Mononuclear cell (primary cell): ENCODE measurements at regions not wholly inside any gene's neighbourhood (a gene's known extent, or its start where the extent isn't known, plus 50 kb on each side); places are given as distances from the start of the nearest gene placed in this dataset.

Experiments used
- H3K27me3 ChIP-seq: 2 replicates; pipeline ENCODE4 v1.6.0; 2011; ENCODE audit warnings: low read length, control low read depth; ENCODE audit not compliant: insufficient read depth
- H3K4me1 ChIP-seq: 2 replicates; pipeline ENCODE4 v1.5.1; 2011; ENCODE audit warnings: mild to moderate bottlenecking, low read length, control low read depth; ENCODE audit not compliant: insufficient read depth
- H3K4me3 ChIP-seq: 2 replicates; pipeline ENCODE4 v1.5.1; 2011; ENCODE audit warnings: mild to moderate bottlenecking, low read length, moderate library complexity
- H3K9me3 ChIP-seq: 2 replicates; pipeline ENCODE4 v1.5.1; 2011; ENCODE audit warnings: low read depth, mild to moderate bottlenecking, control low read depth, low read length

DNA sequence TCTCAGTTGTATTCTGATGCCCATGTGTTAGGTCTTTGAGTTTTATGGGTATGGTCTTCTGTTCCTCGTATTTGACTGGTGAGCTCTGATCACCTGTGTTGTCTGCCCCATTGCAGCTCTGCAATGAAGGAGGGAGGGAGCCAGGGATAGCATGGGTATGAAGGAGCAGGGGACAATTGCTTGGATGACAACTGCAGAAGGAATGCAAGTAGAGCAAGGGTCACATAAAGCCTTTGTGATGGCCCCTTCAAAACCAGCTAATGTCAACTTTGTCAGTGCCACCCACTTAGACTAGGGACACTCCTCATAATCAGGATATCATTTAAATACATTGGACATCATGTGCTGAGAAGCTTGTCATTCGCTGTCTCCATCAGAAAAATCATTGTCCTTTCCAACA is 152.7 kb upstream of the MAF start:
- Histone ChIP-seq H3K9me3 (no peaks in the 10 kb centered on the region), H3K27me3 (no peaks in the 10 kb centered on the region), H3K4me3 (no peak overlapping the region), H3K4me1 (no peaks in the 10 kb centered on the region)

DNA sequence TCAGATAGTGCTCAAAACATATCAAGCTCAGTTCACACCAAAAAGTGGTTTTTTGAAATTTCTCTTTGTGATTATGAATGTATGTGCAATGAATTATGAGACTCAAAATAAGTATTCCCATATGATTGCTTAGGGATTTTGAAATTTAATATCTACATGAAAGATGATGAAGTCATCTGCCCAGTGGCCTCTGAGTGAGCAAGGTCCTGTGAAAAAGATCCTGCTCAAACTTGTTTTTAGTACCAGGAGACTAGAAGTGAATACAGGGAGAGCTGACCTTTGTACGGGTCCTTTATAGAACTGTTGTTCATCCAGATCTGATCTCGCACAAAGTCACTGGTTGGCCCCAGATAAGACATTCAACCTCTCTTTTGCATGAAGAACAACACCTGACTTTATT is 151.9 kb upstream of the MAF start:
- Histone ChIP-seq H3K27me3 (no peaks in the 10 kb centered on the region), H3K4me3 (no peak overlapping the region), H3K4me1 (no peaks in the 10 kb centered on the region), H3K9me3 (no peaks in the 10 kb centered on the region)

DNA sequence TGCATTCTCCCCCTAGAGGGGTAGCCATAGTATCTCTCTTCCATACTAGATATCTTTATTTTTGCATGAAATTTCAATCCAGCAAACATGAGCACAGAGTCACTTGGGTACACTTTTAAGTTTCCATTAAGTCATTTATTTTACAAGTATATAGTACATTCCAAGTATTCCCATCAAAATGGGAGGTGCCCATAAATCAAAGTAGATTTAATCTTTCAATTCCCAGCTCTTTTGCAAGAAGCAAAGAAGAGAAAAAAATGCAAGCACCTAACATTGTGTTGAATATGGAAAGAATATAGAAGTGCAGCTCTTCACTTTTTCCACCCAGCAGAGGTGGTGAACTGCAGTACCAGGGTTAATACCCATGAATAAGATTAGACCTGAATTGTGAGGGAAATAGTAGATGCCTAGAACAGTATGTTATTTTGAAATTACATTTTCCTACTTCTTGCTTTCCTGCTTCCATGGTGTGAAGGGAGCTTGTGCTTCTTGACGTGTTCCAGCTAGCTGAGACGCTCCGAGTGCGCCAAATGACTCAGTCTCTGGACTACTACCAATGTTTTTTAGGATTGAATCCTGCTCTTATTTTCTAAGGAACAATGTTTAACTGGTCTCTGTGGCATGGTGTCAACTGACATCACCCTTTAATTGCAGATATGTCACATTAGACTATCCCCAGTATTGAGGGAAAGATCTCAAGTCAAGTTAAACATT is 151.1 kb upstream of the MAF start:
- H3K4me3 ChIP-seq: no peak overlapping the region
- no peaks in the 10 kb centered on the region for H3K27me3 ChIP-seq
- H3K9me3 ChIP-seq: no peaks in the 10 kb centered on the region
- H3K4me1 ChIP-seq: no peaks in the 10 kb centered on the region

DNA sequence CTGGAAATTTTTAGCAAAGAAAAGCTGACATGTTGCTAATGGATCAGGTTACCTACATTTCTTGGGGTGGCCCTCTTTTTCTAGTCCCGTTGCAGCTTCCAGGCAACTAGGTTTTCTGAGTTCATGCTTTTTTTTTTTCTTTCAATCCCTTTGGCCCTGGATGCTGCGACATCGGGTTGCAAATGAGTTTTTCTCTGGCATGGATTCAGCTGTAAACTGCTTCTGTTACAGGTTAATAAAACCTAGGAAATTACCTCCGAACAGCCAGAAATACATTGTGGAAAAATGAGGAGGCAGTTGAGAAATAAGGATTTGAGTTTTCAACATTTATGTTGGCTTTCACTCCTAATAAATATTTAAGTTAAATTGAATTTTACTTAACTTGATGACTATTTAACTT is 149.8 kb upstream of the MAF start:
- no peaks in the 10 kb centered on the region for H3K4me1 ChIP-seq
- H3K9me3 ChIP-seq: no peaks in the 10 kb centered on the region
- no peak overlapping the region for H3K4me3 ChIP-seq
- no peaks in the 10 kb centered on the region for H3K27me3 ChIP-seq

DNA sequence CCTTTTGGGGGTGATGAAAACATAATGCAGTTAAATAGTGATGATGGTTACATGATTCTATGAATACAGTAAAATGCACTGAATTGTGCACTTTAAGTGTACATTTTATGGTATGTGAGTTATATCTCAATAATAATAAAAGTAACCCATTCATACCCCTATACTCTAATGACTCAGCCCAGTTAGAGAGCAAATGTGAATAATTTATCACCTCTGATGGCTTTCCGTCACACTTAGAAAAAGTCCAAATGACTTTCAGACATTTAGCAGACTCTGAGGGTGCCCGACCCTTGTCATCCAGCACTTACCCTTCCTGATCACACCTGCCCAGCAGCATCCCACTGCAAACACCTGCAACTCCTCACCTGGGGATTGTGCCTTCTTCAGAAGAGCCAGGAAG is 148.1 kb upstream of the MAF start:
- Histone ChIP-seq H3K4me1 (no peaks in the 10 kb centered on the region), H3K9me3 (no peaks in the 10 kb centered on the region), H3K4me3 (no peak overlapping the region), H3K27me3 (no peaks in the 10 kb centered on the region)

DNA sequence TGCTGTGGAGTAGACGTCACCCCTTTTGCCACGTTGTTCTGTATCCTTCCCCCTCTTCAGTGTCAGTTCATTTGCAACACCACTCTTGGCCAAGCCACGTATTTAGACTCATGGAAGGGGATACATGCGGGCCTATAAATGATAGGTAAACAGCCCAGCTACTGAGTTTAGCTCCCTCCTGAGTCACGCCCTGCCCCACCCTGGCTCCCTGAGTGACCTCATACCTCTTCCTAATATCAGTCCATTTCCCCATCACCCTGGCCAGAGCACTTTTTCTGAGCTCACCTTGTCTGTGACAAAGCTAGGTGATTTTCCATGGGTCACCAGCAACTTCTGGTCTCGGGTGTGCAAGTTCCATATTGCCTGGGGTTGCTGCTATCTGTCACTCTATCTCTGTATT is 147.2 kb upstream of the MAF start:
- Histone ChIP-seq H3K9me3 (no peaks in the 10 kb centered on the region), H3K27me3 (no peaks in the 10 kb centered on the region), H3K4me1 (no peaks in the 10 kb centered on the region), H3K4me3 (no peak overlapping the region)

DNA sequence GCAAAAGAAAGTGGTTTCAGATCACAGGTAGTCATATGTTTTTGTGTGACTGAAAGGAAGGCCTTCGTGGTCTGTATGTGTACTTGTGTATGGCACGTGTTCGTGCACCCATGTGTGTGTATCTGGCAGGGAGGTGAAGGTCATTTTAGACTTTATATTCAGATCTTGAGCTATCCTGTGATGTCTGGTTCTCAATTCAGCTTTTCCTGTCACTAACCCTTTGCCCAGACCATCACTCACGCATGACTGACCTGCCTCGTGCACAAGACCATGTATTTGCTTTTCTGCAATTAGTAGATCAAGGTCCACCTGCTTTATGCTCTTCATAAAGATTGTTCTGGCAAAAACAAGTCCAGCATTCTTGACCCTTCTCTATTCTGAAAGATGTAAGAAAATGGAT is 139.7 kb upstream of the MAF start:
- Histone ChIP-seq H3K27me3 (no peaks in the 10 kb centered on the region), H3K4me1 (no peaks in the 10 kb centered on the region)

DNA sequence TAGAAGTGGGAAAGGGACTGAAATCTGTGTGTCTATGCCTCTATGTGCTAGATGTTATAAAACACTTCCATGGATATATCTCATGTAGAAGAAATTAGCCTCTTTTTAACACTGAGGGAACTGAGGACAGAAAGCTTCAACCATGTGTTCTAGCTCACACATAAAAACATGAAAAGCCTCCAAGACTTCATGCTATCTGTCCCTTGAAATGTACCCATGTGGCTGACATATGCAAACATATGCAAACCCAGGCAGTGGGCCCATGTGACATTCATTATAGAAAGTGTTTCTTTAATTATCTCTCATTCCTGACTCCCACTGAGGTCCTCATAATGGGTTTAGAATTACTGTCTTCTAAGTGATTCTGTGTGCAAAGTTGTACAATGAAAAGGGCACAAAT is 134.7 kb upstream of the MAF start:
- Histone ChIP-seq H3K4me3 (no peak overlapping the region), H3K4me1 (no peaks in the 10 kb centered on the region), H3K9me3 (no peaks in the 10 kb centered on the region), H3K27me3 (no peaks in the 10 kb centered on the region)

More for the DNA sequence above, 139.7 kb upstream of the MAF start:
- Histone ChIP-seq H3K4me3 (no peak overlapping the region), H3K9me3 (no peaks in the 10 kb centered on the region)

DNA sequence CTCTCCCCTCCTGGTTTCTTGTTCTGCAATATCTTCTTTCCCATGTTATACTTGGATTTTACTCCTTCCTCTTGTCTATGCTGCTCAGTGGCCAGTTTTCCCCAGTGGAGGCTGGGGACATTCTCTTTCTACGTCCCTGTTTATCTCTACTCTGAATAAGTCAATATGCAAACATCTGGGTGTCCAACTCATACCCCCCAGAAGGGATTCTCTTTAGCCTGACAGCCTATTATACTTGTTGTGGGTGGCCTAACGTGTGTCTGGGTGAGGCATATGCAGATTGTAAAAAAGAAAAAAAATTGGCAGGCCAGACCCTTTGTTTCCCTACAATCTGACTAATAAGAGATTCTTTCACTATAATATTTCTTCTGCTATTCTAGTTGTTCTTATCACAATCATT is 134.2 kb upstream of the MAF start:
- Histone ChIP-seq H3K4me3 (no peak overlapping the region), H3K4me1 (no peaks in the 10 kb centered on the region), H3K9me3 (no peaks in the 10 kb centered on the region), H3K27me3 (no peaks in the 10 kb centered on the region)

DNA sequence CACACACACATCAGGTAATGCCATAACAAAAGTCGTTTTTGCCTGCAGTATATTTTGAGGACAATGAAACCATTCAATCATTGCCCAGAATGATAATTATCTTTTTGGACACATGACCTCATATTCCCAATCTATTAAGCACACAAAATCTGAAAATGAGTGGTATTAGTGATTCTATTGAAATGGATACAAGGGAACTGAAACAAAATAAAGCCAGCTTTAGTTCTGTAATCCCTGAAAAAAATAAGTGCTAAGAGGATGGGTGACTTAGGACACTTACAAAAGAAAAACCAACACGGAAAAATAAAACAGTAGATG is 128.3 kb upstream of the MAF start:
- Histone ChIP-seq H3K4me3 (no peak overlapping the region), H3K27me3 (no peaks in the 10 kb centered on the region), H3K4me1 (no peaks in the 10 kb centered on the region)

DNA sequence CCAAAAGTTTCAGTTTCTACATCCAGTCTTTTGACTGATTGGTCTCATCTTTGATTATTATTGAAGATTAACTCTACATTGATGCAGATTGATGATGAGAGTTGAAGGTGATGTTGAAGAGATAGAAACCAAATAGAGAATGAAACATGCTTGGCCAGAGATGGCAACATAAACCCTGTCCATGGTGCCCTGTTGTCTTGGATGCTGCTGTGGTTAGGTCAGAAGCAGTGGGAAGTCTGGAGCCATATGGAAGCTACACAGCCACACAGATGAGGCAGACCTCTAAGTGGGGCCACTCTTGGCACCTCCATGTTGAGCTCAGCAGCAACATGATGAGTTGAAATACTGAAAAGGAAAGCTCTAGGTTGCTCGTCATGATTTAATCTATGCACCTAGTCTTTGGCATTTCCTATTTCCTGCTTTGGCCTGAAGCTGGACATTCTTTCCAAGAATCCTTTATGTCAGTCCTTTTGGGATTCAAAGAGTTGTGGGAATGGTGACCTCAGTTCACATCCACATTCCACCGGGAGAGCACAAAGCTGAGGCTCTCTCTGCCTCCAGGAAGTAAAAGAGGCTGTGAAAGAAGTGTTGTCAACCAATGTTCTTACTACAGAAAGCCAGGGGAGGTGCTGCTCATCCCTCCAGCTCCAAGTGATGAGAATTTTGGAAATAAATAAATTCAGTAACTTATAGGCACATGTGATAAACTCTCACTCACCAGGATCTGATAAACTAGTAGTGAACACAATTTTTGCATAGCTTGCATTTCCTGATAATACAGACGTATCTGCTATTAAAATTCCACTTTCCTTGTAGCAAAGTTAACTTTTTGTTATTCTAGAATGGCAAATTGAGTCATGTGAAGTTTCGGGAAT is 127.7 kb upstream of the MAF start:
- Histone ChIP-seq H3K4me3 (no peak overlapping the region), H3K4me1 (no peaks in the 10 kb centered on the region), H3K9me3 (no peaks in the 10 kb centered on the region), H3K27me3 (no peaks in the 10 kb centered on the region)

More for the DNA sequence above, 128.3 kb upstream of the MAF start:
- H3K9me3 ChIP-seq: no peaks in the 10 kb centered on the region

DNA sequence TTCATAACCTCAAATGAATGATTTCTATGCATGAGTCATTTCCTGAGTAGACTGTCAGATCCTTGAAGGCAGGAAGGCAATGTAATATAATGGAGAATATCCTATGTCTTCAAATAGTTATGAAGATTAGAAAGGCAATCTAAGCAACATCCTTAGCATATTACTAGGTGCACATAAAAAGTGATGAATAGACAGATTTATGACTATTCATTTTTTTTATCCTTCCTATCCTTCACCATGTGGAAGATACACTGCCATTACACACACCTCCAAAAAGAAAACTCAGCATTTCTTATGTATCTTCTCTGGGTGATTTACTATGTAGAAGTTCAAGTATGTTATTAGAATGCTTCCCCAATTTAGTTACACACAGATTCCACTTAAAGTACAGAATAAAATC is 126.4 kb upstream of the MAF start:
- Histone ChIP-seq H3K27me3 (no peaks in the 10 kb centered on the region), H3K4me3 (no peak overlapping the region), H3K4me1 (no peaks in the 10 kb centered on the region), H3K9me3 (no peaks in the 10 kb centered on the region)

DNA sequence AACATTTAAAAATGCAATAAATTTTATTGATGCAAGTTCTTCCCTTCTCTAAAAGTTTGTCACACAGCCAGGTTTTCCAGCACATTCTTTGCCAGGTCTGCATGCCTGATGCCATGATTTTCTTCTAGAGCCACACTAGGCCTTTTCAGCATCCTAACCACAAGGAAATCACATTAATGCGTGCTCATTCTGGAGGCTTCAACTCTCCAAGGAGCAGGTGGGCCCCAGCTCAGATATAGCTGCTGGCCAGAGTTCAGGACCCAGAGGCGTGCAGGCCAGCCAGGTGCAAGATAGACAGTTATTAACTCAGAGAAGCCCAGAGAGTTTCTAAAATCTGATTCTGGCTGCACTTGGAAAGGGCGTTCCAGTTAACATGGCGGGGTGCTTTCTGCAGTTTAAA is 124.5 kb upstream of the MAF start:
- H3K9me3 ChIP-seq: no peaks in the 10 kb centered on the region
- H3K4me1 ChIP-seq: no peaks in the 10 kb centered on the region
- H3K27me3 ChIP-seq: no peaks in the 10 kb centered on the region
- H3K4me3 ChIP-seq: no peak overlapping the region

DNA sequence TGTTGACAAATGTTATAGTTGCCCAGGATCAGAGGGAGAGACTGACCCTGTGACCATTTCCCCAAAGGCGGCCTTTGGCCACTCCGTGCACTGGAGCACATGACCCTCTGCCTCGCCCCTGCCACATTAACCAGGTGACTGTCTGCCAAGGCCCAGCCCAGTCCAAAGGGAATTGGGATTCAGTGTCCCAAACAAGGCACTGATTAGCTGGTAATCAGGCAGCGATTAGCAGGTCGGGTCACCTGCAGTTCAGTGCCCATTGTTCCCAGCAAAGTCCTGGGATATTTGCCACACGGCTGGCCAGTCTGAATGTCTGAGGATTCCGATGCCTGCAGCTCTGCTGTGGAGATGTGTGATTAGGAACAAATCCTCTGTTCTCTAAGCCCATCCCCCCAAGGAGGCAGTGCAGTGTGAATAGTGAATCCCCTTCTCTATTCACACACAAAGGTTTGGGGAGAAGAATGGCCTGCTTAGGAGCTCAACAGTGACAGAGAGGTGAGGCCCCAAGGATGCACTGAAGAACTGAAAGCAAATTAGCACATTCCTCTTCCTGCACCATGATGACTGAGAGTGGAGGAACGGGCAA is 123.1 kb upstream of the MAF start:
- Histone ChIP-seq H3K4me3 (no peak overlapping the region), H3K27me3 (no peaks in the 10 kb centered on the region), H3K9me3 (no peaks in the 10 kb centered on the region), H3K4me1 (no peaks in the 10 kb centered on the region)

DNA sequence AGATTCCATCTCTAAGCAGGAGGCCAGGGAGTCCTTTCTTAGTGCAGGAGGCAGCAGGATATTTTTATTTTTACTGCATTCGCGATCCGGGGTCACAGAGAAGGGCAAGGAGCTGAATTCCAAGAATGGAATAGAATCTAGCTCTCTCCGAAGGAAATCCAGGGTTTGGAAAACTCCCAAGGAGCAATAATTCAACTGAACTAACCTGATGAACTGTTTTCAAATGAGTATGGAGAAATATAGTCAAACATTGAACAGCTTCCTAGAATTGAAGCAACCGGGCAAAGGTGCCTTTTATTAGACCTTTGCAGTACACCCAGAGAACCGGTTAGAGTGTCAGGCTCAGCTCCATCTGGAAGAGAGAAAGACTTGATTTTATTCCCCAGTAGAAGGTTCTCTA is 120.7 kb upstream of the MAF start:
- Histone ChIP-seq H3K27me3 (no peaks in the 10 kb centered on the region), H3K9me3 (no peaks in the 10 kb centered on the region), H3K4me3 (no peak overlapping the region), H3K4me1 (no peaks in the 10 kb centered on the region)
